ENCODE measurements at regions not wholly inside any gene's neighbourhood (a gene's known extent, or its start where the extent isn't known, plus 50 kb on each side); places are given as distances from the start of the nearest gene placed in this dataset.

- TF ChIP-seq TSHZ2 (CRISPR knock-in tag; IDR thresholded peaks at IDR 0.05) (no peak), BACH2 (CRISPR knock-in tag; IDR thresholded peaks at IDR 0.05; ENCODE audit: borderline replicate concordance) (no peak), ISL1 (CRISPR knock-in tag; IDR thresholded peaks at IDR 0.05) (no peak), POU6F1 (CRISPR knock-in tag; IDR thresholded peaks at IDR 0.05; ENCODE audit: borderline replicate concordance, low read depth) (no peak), TCF4 (CRISPR knock-in tag; IDR thresholded peaks at IDR 0.05; ENCODE audit: borderline replicate concordance) (no peak), ZNF565 (CRISPR knock-in tag; conservative IDR thresholded peaks at IDR 0.05; ENCODE audit: low read depth) (no peak), ZNF8 (CRISPR knock-in tag; IDR thresholded peaks at IDR 0.05) (no peak), GLIS3 (CRISPR knock-in tag; IDR thresholded peaks at IDR 0.05) (no peak)
Observed at GRCh38 chr2:57429831-57430230, 616.8 kb upstream of the VRK2 start (continued).

- TF ChIP-seq CSRNP3 (CRISPR knock-in tag; IDR thresholded peaks at IDR 0.05), result no peak
- TF ChIP-seq ZNF8 (CRISPR knock-in tag; IDR thresholded peaks at IDR 0.05), result no peak
- TF ChIP-seq GLIS3 (CRISPR knock-in tag; IDR thresholded peaks at IDR 0.05), result no peak
- no peak for TF ChIP-seq ZFP3 (CRISPR knock-in tag; IDR thresholded peaks at IDR 0.05)
- TF ChIP-seq SNAI2 (CRISPR knock-in tag; IDR thresholded peaks at IDR 0.05), result no peak
- no peak for TF ChIP-seq PPARA (CRISPR knock-in tag; IDR thresholded peaks at IDR 0.05; ENCODE audit: borderline replicate concordance)
- TF ChIP-seq TOX (CRISPR knock-in tag; IDR thresholded peaks at IDR 0.05; ENCODE audit: borderline replicate concordance), result no peak
- TF ChIP-seq POU6F1 (CRISPR knock-in tag; IDR thresholded peaks at IDR 0.05; ENCODE audit: borderline replicate concordance, low read depth), result no peak
- no peak for TF ChIP-seq BACH2 (CRISPR knock-in tag; IDR thresholded peaks at IDR 0.05; ENCODE audit: borderline replicate concordance)
- TF ChIP-seq CSDC2 (CRISPR knock-in tag; IDR thresholded peaks at IDR 0.05), result no peak
- TF ChIP-seq ZNF565 (CRISPR knock-in tag; conservative IDR thresholded peaks at IDR 0.05; ENCODE audit: low read depth), result no peak
- no peak for TF ChIP-seq CREB5 (CRISPR knock-in tag; IDR thresholded peaks at IDR 0.05; ENCODE audit: low read depth)
- no peak for TF ChIP-seq TCF4 (CRISPR knock-in tag; IDR thresholded peaks at IDR 0.05; ENCODE audit: borderline replicate concordance)
- no peak for TF ChIP-seq RARB (CRISPR knock-in tag; IDR thresholded peaks at IDR 0.05)
- no peak for TF ChIP-seq OSR1 (CRISPR knock-in tag; IDR thresholded peaks at IDR 0.05)
- peak; percentile 84 for ATAC-seq
Observed at GRCh38 chr2:57432528-57432927, 614.1 kb upstream of the VRK2 start.

- TF ChIP-seq ZC3H10 (CRISPR knock-in tag; IDR thresholded peaks at IDR 0.05) (no peak), ISL1 (CRISPR knock-in tag; IDR thresholded peaks at IDR 0.05) (no peak), POU6F1 (CRISPR knock-in tag; IDR thresholded peaks at IDR 0.05; ENCODE audit: borderline replicate concordance, low read depth) (no peak), OSR1 (CRISPR knock-in tag; IDR thresholded peaks at IDR 0.05) (no peak), GLIS3 (CRISPR knock-in tag; IDR thresholded peaks at IDR 0.05) (no peak), BACH2 (CRISPR knock-in tag; IDR thresholded peaks at IDR 0.05; ENCODE audit: borderline replicate concordance) (no peak), TOX (CRISPR knock-in tag; IDR thresholded peaks at IDR 0.05; ENCODE audit: borderline replicate concordance) (no peak), ZNF565 (CRISPR knock-in tag; conservative IDR thresholded peaks at IDR 0.05; ENCODE audit: low read depth) (no peak)
- ATAC-seq, result 0 out of 3 replicates have a peak, but pooled peaks have one; percentile 23
Observed at GRCh38 chr2:57434441-57434840, 612.2 kb upstream of the VRK2 start.

All from SK-N-SH treated with all-trans-retinoic acid at 6 μM for 48 hours (cell line).